Activated gamma-delta T cell treated with Interleukin-2 at 50 U/mL for 16 hours (primary cell): ENCODE measurements at regions not wholly inside any gene's neighbourhood (a gene's known extent, or its start where the extent isn't known, plus 50 kb on each side); places are given as distances from the start of the nearest gene placed in this dataset.

ENCODE experiments used
- DNase-seq: peaks from one replicate; pipeline ENCODE4 v3.0.0-alpha.2; 2020

DNA sequence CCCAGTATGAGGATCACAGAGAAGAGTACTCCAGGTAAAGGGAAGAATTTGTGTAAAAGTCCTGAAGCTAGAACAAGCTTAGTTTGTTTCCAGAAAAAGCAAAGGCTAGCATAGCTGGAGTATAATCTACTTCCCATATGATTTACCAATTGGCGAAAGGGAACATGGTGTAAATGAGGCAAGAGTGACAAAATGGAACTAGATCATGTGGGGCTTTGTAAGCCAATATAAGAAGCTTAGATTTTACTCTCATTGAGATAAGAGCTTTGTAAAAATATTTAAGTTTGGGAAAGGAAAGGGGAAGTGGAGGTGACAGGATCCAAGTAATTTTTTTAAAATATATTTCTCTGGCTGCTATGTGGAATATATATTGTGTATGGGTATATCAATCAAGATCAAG, 234.9 kb downstream of the KCTD12 start:
- no peak for DNase-seq

DNA sequence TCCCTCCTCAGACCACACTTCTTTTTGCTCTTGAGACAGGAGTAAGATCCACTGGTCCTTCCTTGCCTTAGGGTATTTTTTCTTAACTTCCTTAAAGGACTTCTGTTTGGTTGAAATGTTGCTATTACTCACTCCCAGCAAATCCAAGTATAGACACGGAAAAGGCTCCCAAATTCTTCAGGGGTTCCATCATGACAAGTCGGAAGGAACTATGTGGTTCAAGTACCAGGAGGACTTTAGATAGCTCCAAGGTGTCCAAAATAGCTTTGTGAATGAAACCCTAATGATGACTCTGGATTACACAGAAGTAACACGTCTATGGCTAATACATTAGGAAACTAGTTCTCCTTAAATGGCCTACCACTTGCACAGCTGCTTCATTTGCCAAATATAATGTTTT, 238.7 kb downstream of the KCTD12 start:
- DNase-seq = no peak

GRCh38 chr13:76646946-76647345, 239.3 kb downstream of the KCTD12 start:
- no peak for DNase-seq

DNA sequence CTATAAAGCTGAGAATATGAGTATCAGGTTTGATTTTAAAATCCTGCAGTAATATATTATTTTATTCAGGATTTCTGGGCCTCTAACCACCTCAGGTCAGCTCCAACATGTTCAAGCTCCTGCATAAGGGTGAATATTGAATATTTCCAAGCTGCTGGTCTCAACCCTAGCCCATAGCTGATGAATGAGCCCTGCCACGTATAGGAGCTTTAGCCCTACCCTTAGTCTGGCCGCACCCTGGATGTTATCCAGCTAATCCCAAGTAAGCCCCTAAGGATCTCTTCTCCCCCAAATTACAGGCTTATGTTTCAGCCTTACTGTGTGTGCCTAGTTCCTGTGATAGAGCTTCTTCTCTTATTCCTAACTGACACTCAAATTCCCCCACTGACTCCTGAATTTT, 240.6 kb downstream of the KCTD12 start:
- no peak for DNase-seq

DNA sequence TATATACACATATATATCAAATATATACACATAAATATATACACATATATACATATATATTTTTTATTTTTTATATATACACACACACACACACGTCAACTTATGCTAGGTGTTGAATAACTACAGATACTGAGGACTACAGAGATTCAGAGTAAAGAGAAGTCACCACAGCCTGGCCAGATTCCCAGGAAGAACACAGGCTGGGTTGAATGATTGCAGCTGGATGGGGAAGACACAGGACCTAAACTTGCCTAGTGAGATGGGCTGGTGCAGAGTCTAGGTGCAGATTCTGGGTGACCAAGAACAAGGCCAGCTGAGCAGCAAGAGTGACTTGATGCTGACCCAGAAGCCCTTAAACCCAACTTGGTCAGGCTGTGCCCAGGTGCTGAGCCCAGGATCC, 241.3 kb downstream of the KCTD12 start:
- DNase-seq = no peak

DNA sequence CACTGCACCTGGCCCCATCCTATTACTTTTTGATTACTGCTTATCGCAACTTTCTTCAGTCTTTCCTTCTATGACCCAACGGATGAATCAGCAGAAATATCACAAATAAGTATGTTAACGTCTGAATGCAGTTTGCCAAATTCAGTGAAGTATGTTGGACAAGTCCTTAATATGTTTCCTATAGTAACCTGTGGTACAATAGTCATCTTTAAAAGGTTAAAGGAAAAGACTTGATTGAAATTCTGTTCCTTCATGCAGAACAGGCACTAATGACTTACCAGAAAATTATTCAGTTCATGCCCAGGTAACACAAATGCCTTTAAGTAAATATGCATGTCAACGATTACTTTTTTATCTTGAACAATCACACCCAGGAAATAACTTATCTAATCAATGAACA, 242.6 kb downstream of the KCTD12 start:
- DNase-seq = no peak

DNA sequence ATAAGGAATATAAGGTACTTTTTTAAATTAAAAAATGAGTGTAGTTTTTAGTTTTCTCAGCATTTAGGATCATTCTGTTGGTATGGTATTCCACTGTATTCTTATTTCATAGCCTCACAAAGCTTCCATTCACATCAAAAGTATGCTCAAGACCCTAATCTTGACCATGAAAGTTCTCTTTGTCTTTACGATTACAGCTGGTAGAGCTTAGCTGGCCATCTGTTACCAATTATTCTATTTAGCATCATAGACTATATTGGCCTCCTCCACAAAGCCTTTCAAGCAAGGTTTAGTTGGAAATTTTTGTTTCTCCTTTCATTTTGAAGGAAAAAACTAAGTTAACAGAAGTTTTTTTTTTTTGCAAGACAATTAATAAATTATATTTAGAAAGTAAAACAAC, 245.1 kb downstream of the KCTD12 start:
- DNase-seq = no peak

DNA sequence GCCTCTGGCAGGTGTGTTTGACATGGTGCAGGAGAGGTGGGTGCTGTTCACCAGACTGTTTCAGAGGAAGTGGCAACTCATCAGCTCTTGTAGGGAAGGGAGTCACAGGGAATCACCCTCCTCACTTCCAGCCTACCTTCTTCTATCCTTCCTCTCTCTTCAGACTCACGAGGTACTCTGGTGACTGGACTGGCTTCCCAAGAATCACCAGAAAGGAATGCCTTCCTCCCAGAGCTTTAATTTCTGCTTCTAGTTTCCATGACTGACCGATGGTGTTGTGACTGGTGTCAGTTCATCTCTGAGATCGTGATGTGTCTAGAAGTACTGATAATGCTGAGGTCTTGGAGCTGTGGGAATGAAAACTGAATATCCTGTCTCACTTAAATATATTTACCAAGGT, 247.3 kb downstream of the KCTD12 start:
- DNase-seq = no peak

GRCh38 chr13:76638181-76638580, 248.0 kb downstream of the KCTD12 start:
- no peak for DNase-seq

- DNase-seq = no peak
Measured at GRCh38 chr13:76637641-76638141, 248.5 kb downstream of the KCTD12 start.

GRCh38 chr13:76636829-76637228, 249.4 kb downstream of the KCTD12 start:
- DNase-seq = no peak

DNA sequence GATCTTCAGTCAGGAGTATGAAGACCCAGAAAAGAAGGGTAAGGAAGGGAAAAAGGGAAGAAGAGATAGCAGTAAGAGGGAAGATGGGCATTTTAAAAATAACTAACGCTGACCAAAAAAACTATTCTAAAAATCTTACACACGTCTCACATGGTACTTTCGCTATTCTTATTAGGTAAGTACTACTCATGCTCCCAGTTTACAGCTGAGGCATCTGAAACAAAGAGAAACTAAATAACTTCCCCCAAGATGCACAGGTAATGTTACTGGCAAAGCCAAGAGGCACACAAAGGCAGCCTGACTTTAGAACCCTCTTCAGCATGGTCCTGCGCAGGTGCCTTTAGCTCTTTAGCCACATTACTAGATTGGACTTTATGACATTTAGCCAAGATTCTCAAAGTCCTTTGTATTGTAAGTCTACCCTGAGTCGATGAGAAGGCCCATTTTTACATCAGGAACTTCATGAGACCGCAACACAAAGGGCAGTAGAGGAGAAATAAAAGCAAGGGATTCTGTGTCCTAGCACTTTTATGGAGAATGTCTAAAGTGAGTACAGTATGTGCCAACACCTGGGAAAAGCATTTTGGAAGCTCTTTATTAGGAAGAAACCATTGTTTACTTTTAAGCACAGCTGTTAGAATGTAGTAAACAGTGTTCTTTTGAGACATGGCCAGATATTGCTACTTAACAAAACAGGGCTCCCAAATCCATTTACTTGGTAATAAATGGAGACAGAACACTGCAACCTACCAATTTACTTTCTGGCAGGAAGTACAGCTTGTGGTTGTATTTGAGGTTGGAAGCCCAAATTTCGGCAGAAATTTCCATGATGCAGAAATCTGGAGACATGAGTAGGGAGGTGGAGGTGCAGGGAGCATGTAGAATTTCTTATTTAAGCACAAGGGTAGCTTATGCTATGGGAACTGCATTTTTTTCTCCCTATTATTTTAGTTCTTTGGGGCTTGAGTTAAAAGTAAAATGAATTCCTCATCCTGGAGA, 250.7 kb downstream of the KCTD12 start:
- DNase-seq = no peak

- DNase-seq = no peak
Measured at GRCh38 chr13:76634431-76635191, 251.6 kb downstream of the KCTD12 start.

GRCh38 chr13:76632401-76633044, 253.7 kb downstream of the KCTD12 start:
- DNase-seq = no peak

- DNase-seq = no peak
Measured at GRCh38 chr13:76630629-76631230, 255.5 kb downstream of the KCTD12 start.

DNA sequence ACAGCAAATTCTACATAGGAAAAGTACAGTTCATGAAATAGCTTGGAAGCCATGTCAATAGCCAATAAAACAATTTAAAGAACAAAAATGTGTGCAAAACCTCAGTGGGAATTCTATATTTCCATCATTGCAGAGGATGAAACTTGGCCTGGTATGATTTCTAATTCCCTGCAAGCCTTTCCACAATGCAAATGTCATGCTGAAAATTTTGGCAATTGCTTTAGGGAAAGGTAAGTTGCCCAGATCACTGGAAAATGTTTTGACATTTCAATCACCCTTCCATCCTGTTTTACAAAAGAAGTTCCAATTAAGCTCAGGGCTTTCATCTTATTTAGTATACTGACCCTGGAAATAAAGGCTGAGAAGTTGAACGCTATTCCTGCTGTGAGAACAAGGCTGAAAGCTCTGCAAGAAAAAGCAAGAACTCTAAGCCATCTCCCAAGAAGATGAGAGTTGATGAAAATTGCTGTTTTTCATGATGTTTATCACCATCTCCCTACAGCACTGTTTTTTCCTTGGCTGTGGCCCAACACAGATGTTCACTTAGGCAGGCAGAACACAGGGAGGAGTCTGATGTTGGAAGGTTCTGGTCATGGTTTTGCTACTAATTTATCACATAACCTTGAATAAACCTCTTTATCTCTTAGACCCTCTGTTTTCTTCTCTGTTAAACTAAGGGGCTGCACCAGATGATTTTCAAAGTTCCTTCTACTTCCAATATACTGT, 263.7 kb downstream of the KCTD12 start:
- no peak for DNase-seq

- DNase-seq = no peak
Measured at GRCh38 chr13:76621705-76622104, 264.5 kb downstream of the KCTD12 start.

DNA sequence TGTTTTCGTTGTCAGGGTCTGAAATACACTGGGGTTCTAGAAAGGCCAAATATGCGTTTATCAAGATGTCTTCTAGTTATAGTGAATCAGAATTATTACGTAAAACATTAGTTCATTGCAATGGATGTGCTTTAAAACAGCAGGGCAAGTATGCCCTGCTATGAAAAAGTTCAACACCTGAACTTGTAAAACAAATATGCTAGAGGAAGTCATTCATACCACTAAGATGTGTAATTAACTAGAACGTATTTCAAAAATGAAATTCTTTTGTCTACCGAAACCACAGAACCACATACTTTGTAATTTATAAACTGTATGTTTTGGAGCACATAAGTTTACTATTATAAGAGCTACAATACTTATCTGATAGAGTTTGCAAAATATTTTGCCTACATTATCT, 266.2 kb downstream of the KCTD12 start:
- no peak for DNase-seq

DNA sequence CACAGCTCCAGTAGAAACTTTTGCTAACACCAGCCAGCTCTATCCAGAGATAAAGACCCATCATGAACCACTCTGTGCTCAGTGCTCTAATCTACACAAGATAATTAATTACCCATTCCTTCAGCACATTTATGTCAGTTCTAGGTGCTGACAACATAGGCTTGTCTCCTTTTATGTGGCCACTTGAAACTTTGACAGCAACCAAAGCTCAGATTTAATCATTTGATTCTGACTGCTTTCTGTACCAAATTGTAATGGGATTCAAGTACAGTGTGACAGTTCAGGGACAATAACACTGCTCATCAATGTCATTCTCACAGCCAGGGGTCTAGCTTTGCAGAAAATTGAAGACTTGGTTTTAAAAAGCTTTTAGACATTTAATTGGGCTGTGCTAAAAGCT, 266.6 kb downstream of the KCTD12 start:
- no peak for DNase-seq

- no peak for DNase-seq
Measured at GRCh38 chr13:76610819-76611415, 275.3 kb downstream of the KCTD12 start.

DNA sequence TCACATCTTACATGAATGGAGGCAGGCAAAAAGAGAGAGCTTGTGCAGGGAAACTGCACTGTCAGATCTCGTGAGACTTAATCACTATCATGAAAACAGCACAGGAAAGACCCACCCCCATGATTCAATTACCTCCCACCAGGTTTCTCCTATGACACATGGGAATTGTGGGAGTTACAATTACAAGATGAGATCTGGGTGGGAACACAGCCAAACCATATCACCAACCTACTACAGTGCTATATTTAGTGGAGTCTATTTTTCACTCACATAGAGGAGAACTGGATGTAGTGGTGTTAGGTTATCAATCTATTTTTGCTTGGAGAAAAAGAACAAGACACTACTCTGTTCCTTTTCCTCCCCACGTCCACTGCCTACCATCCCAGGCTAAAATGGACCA, 276.6 kb downstream of the KCTD12 start:
- DNase-seq = no peak

DNA sequence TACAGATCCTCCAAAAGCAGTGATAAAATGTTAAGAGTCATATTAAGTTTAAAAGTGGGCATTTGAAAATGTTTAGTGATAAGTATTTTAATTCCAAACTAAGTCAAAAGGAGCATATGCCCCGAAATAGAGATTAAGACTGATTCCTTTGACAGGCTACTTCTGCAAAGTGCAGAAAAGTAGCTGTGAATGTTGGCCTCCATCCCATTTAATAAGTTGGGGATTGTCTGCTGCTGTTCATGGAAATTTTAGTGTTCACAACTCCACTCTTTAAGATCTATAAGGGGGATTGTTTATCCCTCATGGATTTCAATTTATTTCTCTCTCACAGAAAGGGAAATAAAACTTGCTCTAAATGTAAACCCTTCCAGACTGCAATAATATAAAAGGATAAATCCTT, 278.3 kb downstream of the KCTD12 start:
- DNase-seq = no peak
